Pons (tissue), 1 donor: ENCODE measurements at regions not wholly inside any gene's neighbourhood (a gene's known extent, or its start where the extent isn't known, plus 50 kb on each side); places are given as distances from the start of the nearest gene placed in this dataset.
"Not testable (repeated sequence)": the region's sequence is repeated elsewhere in the genome, so short reads cannot be mapped to it uniquely, and the experiment has no call there.

ENCODE experiments used
- DNase-seq: peaks from one replicate; pipeline ENCODE4 v3.0.0-alpha.2; 2016; ENCODE audit warnings: low spot score

DNA sequence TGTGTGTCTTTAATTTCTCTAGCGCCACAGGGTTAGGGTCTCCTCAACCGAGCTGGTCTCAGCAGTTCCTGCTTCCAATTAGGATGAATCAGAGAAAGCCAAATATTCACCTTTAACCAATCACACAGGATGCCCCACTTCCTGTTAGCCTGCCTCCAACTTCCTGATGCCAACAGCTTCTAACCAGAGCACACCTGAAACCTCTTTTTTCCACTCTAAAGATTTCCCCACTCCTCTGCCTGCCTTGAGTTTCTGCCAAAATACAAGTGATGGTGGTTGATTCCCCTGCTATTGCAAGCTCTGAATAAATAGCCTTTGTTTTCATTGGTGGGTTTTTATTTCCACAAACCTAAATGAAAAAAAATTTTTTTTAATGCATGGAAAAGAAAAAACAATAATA is 144.7 kb upstream of the UST start:
- no peak for DNase-seq

DNA sequence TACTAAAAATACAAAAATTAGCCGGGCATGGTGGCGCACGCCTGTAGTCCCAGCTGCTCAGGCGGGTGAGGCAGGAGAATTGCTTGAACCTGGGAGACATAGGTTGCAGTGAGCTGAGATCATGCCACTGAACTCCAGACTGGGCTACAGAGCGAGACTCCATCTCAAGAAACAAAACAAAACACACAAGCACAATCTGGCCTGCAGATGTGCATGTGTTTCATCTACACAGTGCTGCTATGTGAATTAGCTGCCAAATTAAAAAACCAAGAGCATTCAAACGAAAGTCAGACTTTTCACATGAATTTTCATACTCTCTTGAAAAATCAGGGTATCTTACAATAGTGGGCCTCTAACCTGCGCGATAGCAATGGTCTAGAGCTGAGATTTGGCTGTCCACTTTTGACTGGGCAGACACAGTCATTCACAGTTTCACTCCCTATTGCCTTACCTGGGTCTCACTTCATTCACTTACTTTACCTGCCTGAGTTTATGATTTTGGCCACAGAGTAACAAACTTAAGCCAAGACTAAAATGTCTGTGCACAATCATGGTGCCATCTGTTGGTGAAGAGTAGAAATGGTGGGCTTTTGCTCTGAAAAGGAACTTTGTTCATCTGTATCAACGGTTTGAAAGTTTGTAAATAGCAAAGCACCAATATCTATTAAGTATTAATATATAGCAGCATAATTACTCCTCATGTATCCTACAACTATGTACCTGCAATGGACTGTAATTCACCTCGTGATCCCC is 138.5 kb upstream of the UST start:
- no peak for DNase-seq

DNA sequence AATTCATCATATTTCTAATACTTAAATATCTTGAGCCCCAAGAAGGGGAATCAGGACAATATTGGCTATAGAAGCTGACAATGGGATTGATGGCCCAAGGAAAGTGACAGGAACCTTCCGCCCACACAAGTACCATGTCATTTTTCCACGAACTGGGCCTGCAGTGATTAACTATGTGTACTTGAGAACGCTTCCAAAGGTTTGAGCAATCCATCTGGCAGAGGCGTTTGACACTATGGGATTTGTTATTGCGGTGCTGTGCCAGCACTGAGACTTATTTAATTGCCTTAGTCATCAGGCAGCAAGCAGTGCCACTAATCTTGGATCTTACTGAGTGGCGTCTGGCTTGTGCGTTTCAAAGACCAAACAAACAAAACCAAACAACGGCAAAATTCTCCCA is 135.6 kb upstream of the UST start:
- DNase-seq: peak; percentile 21

DNA sequence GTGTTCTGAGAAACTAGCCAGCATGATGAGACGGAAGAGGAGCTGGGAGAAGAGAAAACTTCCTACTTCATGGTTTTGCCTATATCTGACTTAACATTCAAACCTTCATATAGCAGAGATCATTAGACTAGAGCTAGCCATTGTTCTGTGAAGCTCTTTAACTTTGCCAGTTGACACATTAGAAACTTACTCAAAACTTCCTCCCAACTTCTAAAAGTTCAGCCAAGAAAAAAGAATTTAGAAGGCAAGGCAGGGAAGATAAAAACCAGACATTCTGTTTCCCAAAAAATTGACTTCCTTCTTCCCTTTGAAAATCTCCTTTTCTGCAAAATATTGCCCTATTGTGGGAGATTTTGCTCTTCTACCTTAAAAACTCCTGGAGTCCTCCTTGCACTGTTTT is 134.8 kb upstream of the UST start:
- no peak for DNase-seq

DNA sequence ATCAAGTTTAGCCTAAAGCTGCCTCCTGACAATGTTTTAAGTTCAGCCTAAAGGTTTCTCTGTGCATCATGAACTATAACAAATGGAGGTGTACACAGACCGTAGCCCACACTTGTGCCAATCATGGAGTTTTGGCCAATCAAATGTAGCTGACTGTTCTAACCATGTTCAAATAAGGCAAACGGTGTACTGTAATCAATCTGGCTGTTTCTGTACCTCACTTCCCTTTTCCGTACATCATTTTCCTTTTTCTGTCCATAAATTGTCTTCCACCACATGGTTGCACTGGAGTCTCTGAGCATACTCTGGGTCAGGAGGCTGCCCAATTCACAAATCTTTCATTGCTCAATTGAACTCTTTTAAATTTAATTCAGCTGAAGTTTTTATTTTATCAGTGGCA is 132.2 kb upstream of the UST start:
- DNase-seq: no peak

DNA sequence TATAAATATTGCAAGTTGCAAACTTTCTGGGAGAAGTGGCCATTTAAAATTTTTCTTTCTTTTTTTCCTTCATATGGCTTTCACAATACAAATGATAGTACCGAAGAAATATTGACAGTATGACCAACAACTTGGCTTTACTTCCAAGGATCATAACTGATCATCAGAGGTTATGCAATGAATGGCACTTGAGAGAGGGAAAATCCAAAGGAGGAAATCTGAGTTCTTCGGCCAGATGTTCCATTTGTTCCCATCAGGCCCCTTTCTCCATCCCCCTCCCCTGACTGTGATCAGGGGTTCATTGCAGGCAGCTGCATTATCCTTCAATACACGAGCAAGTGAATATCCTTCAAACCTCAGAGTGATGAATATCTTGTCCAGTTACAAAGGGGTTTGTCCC is 130.0 kb upstream of the UST start:
- DNase-seq: no peak

DNA sequence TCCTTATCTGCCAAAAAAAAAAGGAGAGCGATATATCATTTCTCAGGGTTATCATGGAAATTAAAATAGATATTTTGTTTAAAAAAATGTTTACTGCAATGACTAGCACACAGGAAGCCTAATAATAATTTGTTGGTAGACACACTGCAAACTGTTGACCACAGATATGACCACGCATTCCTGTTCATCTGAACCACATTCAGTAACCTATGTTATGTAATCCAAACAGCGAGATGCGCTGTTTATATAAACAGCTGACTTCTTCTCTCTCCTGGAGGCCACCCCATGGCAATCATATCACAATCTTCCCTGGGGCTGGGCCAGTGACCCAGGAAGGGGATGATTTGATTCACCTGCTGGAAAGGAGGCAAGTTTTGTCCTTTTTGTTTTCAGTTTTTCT is 129.3 kb upstream of the UST start:
- DNase-seq: no peak

DNA sequence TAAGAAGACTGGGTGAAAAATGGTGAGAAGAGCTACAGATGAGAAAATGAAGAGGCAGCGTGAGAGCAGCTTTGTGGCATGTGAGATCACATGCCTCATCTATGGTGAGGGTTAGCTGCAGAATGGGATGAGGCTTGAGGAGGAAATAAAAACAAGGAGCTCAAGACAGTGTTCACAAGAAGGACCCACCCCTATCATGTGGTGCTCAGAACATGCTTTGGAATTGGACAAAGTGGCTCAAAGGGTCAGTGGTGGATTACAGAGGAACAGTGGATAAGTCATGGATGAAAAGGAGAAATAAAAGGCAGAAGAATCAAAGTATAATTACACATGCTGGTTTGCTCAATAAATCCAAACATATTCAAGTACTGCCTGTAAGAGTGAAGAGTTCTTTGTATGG is 126.9 kb upstream of the UST start:
- no peak for DNase-seq

DNA sequence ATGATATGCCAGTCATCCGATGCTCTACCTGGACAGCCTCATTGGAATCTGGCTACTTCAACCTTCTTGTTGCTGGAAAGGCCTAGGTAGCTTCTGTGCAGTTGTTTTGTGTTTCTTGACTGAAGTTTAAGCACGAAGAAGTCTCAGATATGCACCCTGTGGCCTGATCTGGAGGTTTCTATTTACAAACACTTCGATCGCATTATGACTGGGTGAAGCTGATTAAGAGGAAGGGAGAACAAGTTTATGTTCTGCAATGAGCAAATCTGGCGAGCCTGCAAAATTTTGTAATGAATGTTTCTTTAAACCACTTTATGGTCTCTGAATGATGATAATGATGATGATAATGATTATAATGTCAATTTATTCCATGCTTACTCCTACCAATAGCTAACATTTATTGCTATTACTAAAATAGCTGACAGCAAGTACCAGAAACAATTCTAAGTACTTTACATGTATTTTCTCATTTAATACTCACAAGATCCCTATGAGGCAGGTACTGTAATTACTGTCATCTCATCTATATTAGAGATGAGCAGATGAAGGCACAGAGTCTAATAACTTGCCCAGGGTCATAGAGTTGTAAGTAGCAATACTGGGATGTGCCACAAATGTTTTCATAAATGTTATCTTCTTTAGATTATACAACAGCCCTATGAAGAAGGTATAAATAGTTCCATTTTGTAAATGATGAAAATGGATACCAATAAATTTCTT is 126.1 kb upstream of the UST start:
- DNase-seq: no peak

DNA sequence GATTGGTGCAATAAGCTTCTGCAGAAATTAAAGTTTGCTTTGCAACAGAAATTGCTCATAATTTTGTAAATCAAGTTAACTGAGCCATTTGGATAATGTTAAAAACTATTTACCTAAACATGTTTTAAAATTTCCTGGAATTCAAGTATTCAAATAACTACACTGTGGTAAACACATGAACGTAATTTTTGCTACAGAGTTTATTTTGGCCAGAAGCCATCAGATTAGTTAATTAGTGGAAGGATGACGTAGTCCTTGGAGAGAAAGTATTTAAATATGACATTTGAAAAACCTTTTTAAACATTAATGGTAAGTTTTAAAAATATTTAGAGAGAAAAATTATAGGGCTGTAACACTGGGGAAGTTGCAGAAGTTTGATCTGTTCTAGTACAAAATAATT is 121.2 kb upstream of the UST start:
- no peak for DNase-seq

DNA sequence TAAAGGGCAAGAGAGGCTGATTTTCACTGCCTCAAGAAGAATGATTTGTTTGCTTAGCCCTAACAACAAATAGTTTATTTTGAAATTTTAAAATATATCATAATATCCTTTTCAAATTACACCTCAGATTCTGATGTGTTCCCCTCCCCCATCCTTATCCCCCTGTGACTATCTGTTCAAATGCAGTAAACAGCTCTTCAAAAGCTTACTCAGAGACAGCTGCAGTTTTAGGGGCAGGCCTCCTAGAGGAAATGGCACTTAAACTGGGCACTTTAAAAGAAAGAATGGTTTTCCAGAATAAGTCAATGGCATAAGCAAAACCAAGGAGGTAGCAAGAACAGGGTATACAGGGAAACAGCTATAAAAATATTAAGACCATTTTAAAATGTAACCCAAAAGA is 118.6 kb upstream of the UST start:
- no peak for DNase-seq

DNA sequence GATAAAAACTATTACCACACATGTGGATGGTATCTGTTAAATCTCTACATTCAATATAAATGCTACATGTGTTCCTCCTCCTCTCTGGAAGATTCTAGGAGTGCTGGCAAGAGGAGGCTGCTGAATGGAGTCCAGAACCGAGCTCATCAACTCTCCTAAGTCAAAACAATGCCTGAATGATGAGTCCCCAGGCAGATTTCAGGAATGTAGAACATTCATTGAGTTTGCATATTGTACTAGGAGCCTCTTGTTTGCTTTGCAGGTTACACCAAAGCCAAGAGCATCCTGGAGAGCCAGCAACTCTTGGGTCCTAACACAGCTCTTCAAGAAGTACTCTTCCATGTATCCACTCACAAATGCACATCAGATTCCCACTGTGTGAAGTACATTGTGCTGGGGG is 117.6 kb upstream of the UST start:
- no peak for DNase-seq

DNA sequence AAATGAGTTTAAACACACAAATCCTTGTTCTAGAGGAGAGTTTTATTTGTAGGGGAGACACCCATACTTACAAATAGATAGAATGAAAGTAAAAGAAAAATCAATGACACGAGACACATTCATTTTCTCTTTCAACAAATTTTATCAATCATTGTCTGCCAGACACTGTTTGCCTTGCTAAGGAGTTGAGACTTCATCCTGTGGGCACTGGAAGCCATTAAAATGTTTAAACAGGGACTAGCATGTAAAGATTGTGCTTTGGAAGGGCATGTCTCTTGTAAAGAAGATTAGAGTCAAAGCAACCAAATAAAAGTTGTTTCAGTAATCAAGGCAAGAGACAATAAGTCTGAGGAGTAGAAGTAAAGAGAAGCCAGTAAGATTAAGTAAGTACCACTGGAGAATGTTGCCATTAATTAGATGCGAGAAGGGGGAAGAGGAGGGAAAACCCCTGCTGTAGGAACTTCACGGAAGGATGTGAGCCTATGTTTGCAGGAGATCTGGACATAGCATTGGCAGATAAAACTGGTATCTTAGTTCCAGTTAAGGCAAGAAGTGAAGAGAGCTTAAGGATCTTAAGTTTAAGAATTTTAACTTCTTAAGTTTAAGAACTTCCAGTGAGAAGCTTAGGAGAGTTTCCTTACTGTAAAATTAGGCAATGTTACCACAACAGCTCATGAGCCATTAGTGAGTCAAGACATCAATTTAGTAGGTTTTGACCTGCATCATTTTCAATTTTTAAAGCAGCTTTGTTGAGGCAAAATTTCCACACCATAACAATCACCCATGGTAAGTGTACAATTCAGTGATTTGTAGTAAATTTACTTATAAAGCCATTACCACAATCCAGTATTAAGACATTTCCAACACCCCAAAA is 117.0 kb upstream of the UST start:
- DNase-seq: no peak

DNA sequence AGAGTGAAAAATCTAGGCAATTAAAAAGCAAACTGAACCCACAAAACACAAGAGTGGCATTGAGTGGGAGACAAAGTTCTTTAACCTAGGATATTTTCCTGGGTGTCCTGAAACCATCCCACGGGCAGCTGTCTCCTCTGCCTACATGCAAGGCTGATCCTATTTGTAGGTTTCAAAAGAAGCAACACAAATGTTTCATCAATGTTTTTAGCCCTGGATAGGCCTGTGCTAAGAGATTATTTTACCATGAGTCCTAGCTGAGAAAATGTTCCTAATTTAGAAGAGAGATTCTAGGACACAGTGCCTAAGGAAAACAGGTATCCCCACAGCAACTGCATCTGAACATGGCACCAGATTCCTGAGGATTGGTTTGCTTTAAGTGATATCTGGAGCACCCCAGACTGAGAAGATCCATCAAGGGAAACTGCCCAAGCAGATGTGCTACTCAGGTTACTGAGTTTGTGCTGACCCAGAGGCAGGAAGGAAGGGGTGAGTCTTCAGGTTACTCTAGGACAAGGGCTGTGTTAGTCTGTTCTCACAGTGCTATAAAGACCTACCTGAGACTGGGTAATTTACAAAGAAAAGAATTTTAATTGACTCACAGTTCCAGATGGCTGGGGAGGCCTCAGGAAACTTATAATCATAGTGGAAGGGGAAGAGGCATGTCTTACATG is 111.6 kb upstream of the UST start:
- DNase-seq: no peak

DNA sequence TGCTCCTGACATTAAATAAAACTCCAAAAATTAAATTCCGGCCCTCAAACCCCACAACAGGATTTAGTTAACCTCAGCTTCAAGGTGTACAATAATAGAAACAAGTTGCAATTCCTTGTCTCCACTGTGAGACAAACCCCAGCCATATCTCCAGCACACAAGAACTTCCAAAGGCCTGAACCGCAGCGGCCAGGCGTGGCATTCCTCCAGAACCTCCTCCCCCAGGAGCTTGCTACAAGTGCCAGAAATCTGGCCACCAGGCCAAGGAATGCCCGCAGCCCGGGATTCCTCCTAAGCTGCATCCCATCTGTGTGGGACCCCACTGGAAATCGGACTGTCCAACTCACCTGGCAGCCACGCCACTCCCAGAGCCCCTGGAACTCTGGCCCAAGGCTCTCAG is 105.0 kb upstream of the UST start:
- DNase-seq: not testable (repeated sequence)

DNA sequence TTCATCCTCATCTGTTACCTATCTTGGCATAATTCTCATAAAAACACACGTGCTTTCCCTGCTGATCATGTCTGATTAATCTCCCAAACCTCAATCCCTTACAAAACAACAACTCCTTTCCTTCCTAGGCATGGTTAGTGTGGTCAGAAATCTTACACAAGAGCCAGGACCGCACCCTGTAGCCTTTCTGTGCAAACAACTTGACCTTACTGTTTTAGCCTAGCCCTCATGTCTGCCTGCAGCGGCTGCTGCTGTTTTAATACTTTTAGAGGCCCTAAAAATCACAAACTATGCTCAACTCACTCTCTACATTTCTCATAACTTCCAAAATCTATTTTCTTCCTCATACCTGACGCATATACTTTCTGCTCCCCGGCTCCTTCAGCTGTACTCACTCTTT is 103.6 kb upstream of the UST start:
- not testable (repeated sequence) for DNase-seq

DNA sequence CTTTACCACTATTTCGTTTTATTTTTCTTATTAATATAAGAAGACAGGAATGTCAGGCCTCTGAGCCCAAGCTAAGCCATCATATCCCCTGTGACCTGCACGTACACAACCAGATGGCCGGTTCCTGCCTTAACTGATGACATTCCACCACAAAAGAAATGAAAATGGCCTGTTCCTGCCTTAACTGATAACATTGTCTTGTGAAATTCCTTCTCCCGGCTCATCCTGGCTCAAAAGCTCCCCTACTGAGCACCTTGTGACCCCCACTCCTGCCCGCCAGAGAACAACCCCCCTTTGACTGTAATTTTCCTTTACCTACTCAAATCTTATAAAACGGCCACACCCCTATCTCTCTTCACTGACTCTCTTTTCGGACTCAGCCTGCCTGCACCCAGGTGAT is 101.8 kb upstream of the UST start:
- not testable (repeated sequence) for DNase-seq

DNA sequence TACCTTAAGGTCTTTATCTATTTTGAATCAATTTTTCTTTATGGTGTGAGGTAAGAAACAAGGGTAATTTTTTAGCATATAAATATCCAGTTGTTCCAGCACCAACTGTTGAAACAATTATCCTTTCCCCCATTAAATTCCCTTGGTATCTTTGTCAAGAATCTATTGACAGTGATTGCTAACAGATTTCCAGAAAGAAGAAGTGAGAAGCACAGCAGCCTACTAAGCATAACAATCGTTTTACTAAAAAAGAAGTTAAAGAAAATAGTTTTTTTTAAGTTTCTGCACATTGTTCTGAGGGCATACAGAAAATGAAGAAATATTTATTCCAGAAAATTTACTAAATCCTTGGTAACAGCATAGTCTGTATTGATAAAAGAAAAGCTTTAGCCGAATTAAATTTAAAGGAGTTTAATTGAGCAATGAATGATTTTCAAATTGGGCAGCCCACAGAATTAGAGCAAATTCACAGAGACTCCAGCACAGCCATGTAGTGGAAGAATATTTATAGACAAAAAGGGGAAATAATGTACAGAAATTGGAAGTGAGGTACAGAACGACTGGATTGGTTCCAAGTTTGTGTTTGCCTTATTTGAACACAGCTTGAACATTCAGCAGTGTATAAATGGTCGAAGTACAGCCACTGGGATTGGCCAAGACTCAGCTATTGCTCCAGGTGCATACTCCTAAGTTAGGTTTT is 97.9 kb upstream of the UST start:
- peak; percentile 25 for DNase-seq

DNA sequence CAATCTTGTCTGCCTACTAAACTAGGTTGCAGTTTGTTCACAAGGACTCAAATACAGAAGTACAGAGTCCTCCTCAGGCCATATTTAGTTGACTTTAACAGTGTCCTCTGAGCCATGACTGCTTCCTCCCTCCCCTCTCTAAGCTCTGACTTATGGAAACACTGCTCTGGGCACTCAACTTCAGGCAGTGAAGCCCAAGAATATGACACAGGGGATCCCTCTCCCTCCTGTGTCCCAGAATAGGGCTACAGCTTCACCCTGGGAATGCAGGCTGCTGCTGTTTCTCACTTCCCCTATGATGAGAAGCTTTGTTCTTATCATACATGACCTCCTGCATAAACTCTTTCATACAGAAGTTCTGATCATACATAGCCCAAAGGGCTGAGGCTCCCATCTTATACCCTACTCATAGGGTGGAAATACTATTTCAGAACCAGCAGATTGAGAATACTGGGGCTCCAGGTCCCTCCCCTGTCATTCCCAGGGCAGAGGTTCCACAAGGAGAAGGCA is 97.3 kb upstream of the UST start:
- no peak for DNase-seq

DNA sequence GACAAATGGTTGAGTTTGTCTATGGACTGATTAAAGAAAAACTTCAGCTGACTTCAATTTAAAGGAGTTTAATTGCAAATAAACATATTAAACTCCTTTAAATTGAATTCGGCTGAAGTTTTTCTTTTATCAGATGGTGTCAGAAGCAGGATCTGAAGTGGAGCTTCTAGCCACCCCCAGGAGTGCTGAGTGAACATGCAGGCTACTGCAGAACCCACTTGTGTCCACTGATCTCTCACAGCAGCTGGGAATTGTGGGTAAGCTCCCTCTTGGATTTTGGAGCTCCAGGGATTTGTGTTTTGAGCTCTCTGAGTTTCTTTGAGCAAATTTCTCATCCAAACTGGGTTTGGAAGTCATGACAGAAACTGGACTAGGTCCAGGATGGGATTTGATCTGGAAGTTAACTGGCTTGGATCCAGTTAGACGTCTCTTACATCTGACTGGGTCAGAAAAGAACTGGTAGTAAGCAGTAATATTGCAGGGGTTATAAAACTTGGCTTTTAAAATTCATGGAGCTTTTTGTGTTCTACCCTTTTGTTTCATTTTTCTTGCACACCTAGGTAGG is 95.8 kb upstream of the UST start:
- no peak for DNase-seq

DNA sequence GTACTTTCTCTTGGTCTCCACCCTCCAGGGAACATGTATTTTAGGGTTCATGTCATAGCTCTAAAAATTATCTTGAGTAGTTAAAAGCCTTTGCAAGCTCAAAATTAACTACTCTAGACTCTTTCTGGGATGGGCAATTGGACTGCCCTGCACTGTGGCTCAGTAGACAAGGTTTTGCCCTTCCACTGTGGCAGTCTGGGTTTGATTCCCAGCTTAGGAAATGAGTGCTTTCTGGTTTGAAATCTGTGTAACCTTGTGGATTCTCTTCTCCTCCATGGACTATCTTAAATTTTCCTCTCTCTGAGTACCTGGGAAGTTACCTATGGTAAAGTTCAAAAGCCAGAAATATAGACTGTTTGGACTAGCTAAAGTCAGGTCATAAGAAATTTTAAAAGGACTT is 94.6 kb upstream of the UST start:
- no peak for DNase-seq
